Coronary artery (tissue), 2 donors: ENCODE measurements at regions not wholly inside any gene's neighbourhood (a gene's known extent, or its start where the extent isn't known, plus 50 kb on each side); places are given as distances from the start of the nearest gene placed in this dataset.

Experiments used
- DNase-seq: peaks from one replicate; pipeline ENCODE4 v3.0.0-alpha.2; 2017; ENCODE audit warnings: low spot score
- H3K27ac ChIP-seq, 2 donors: fragments of 200-600 bp; sonication (generic); one replicate each; pipeline ENCODE4 v1.5.1; 2016 to 2019
- H3K4me3 ChIP-seq: fragments of 200-600 bp; sonication (generic); 2 replicates; pipeline ENCODE4 v1.5.1; 2016; ENCODE audit warnings: mild to moderate bottlenecking, moderate library complexity
- CTCF ChIP-seq: fragments of 200-600 bp; sonication (generic); IDR thresholded peaks from one replicate; pipeline ENCODE4 v1.5.1; 2019; ENCODE audit warnings: antibody characterized with exemption

GRCh38 chr12:71029302-71029701 lies 108.8 kb upstream of the PTPRR start:
- H3K27ac ChIP-seq: no peak overlapping the region
- H3K4me3 ChIP-seq: no peak overlapping the region
- no peak for DNase-seq
- no peak for TF ChIP-seq CTCF

DNA sequence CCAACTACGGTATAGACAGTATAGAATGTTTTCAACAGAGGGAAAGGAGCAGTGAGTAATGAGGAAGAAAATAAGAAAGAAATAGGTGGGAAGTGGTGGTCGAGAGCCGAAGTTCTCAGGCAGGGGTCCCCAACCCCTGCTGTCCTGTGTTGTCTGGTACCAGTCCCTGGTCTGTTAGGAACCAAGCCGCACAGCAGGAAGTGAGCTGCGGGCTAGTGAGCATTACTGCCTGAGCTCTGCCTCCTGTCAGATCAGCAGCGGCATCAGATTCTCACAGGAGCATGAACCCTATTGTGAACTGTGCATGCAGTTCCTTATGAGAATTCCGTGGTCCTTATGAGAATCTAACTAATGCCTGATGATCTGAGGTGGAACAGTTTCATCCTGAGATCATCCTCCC lies 107.3 kb upstream of the PTPRR start:
- TF ChIP-seq CTCF: no peak
- Histone ChIP-seq H3K4me3 (no peak overlapping the region), H3K27ac (no peak overlapping the region)
- DNase-seq: no peak

DNA sequence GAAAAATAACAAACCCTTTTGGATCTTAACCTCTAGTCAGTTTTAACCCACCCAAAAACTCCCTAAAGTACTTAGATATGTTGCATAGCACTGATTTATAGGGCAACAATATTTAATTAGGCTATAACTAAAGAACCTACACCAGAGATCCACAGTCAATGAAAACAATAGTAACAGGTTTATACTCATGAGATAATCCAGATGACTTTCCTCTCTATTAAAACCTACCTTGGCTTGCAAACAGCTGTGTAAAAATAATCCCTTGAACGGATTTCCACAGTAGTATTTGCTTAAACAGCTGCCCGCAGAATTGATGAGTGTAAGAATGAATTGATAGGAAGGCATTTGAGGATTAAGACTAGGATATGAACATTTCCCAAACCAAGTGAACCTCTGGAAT lies 104.3 kb upstream of the PTPRR start:
- no peak overlapping the region for H3K4me3 ChIP-seq
- no peak for TF ChIP-seq CTCF
- DNase-seq: no peak
- no peak overlapping the region for H3K27ac ChIP-seq

- H3K4me3 ChIP-seq: no peak overlapping the region
Measured at GRCh38 chr12:71024281-71024680, 103.7 kb upstream of the PTPRR start.

DNA sequence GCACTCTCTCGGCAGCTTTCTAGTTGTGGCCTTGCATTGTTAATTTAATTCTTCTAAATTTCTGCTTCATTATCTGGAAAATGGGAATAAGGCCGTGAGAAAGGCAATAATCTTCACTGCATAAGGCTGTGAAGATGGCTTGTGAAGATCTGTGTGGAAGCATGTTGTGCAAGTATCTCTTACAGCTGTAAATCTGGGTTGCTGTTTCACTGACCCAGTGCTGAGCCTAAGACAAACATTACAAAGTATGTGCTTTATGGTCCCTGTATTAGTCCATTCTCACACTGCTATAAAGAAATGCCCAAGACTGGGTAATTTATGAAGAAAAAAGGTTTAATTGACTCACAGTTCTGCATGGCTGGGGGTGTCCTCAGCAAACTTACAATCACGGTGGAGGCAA lies 101.0 kb upstream of the PTPRR start:
- TF ChIP-seq CTCF: no peak
- DNase-seq: no peak
- no peak overlapping the region for H3K4me3 ChIP-seq
- no peak overlapping the region for H3K27ac ChIP-seq

More at GRCh38 chr12:71024281-71024680, 103.7 kb upstream of the PTPRR start:
- no peak for DNase-seq
- TF ChIP-seq CTCF: no peak
- H3K27ac ChIP-seq: no peak overlapping the region

DNA sequence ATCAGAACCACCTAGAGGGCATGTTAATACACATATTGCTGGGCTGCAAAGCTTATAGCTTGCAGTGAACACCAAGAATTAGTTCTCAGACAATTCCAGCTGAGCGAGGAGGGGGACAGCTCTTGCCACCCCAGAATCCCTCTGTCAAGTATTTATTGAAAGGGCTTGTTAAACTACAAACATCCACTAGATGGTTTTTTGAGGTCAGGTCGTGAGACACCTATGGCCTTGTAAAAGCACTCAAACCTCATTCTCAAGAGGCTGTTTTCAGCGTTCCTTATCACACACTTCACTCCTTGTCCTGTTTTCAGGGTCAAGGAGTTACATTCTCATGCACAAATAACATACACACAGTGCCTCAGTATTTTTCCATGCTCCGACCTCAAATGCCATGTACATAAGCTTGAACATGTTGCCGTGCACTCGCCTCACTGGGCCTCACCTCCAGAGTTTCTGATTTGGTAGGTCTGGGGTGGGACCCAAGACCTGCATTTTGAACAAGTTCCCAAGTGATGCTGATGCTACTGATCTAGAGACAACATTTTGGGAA lies 98.8 kb upstream of the PTPRR start:
- no peak for DNase-seq
- no peak for TF ChIP-seq CTCF

GRCh38 chr12:71018682-71019081 lies 98.1 kb upstream of the PTPRR start:
- no peak for TF ChIP-seq CTCF
- DNase-seq: no peak
- no peak overlapping the region for H3K27ac ChIP-seq
- H3K4me3 ChIP-seq: no peak overlapping the region

More for the DNA sequence above, 98.8 kb upstream of the PTPRR start:
- H3K4me3 ChIP-seq: no peak overlapping the region
- no peak overlapping the region for H3K27ac ChIP-seq
